HG03520 (cell line): ENCODE measurements at regions not wholly inside any gene's neighbourhood (a gene's known extent, or its start where the extent isn't known, plus 50 kb on each side); places are given as distances from the start of the nearest gene placed in this dataset.
"Not testable (repeated sequence)": the region's sequence is repeated elsewhere in the genome, so short reads cannot be mapped to it uniquely, and the experiment has no call there.

Source experiments
- ATAC-seq: cut with Tn5 transposase; IDR thresholded peaks from one replicate; pipeline ENCODE4 v1.9.1; 2021; ENCODE audit warnings: mild to moderate bottlenecking, moderate library complexity; ENCODE audit not compliant: unreplicated experiment

DNA sequence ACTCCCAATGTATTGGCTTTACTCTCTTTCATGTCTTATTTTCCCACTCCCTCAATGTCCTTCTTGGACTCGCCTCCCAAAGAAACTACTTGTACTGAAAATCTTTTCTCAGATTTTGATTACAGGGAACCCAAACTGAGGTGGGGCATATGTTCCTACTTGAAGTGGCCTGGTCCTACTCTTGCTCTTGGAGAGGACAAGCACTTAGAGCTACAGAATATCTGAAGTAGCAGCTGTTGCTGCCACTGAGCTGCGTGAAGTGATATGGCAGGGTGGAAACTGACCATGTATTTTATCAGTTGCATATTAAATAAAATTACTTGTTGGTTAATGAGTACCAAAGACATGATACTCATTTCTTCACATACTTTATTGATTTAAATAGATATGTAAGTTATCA is 129.5 kb downstream of the TSEN15 start:
- no peak for ATAC-seq

DNA sequence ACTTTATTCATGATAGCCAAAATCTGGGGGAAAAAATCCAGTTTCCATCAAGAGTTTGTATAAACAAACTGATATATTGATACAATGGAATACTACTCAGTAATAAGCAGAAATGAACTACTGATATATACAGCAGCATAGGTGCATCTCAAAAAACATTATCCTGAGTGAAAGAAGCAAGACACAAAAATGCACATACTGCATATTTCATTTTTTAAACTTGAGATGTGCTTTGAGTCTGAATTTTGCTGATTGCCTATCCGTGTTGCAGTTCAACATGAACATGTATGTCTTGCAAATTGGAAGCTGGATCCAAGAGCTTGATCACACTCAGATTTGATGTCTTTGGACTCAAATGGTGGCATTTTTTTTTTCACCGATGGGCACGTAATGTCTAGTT is 132.4 kb downstream of the TSEN15 start:
- ATAC-seq, result no peak

DNA sequence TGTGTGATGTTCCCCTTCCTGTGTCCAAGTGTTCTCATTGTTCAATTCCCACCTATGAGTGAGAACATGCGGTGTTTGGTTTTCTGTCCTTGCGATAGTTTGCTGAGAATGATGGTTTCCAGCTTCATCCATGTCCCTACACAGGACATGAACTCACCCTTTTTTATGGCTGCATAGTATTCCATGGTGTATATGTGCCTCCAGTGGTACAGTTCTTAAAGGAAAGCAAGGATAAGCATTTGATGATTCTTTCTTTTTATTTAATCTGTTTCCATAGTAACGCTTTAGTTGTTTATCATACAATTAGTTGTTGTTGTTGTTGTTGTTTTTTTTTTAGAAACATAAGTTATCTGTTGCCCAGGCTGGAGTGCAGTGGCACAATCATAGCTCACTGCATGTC is 133.1 kb downstream of the TSEN15 start:
- ATAC-seq, result not testable (repeated sequence)

DNA sequence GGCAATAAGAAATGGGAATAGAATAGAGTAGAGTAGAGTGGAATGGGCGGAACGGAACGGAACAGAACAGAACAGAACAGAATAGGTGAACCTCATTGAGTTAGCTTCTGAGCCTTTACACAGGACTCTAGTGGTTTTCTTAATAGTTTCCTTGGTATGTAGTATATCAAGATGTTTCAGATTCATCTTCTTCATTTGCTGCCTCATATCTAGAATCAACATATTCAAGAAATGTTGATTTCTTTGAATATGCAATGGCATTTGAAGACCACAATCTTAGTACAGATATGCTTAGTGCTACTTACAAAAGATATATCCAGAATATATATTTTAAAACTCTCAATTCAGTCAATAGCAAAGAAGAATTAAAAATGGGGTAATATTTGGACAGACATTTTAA is 133.8 kb downstream of the TSEN15 start:
- ATAC-seq, result no peak

DNA sequence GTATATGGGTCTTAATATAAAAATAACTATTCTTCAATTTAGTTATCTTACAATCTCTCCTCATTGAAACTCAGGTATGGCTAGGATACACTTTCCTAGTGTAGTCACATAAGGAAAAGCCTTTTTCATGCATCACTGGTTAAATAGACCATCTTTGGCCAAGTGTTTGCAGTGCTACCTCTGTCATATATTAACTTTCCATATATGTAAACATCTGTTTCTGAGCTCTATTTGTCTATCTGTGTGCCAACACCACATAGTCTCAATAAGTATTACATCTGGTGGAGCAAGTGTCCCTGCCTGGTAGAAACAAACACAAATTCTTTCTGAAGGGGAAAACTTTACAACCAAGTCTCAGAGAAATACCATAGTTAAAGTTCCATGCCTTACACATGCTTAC is 134.6 kb downstream of the TSEN15 start:
- ATAC-seq, result no peak

DNA sequence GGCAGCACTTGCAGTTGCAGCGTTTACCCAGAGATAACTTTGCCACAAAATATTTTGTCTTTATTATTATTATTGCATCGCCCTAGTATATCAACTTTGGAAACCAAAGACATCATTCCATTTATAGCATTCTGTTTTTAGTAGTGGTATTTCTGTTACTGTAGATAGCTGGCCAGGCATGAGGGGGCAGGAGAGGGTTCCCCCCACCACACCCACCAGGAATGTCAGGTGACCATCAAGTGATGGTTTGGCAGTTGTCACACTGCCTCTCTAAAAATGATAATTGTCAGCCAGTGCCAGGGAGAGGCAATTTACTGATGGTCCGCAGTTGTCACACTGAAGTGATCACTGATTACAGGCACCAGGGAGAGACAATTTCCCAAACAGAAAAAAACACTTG is 135.6 kb downstream of the TSEN15 start:
- no peak for ATAC-seq

DNA sequence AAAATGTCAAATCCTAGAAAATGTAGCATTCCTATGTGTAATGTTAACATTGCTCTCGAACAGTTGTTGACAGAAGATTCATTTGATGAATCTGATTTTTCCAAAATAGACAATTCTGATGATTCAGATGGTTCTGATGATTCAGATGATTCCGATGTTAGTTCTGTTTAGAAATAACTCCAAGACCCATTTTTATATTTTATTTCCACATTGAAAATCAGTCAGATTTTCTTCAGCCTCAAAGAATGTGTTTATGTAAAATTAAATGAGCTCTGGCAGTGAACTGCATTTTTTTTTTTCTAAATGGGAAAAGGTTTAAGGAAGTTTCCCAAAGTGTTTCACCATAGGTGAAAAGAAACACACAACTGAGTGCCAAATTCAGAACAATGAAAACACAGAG is 136.5 kb downstream of the TSEN15 start:
- ATAC-seq, result no peak

DNA sequence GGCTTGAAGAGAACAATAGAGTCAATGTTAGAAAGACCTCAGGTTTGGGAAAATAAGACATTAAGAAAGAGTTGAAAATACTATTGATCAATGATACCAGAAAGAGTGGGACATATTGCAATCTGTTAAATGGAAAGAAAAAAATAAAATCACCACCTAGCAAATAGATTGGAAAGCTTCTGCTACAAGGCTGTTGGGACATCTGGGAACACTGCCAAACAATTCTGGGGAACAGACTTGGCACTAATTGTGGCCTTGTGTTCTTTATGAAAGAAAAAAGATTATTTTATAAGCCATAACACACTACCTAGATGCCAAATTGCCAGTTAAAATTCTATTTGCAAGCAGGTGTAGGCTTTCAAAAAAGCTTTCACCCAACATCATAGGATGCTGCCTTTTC is 137.8 kb downstream of the TSEN15 start:
- ATAC-seq, result no peak

DNA sequence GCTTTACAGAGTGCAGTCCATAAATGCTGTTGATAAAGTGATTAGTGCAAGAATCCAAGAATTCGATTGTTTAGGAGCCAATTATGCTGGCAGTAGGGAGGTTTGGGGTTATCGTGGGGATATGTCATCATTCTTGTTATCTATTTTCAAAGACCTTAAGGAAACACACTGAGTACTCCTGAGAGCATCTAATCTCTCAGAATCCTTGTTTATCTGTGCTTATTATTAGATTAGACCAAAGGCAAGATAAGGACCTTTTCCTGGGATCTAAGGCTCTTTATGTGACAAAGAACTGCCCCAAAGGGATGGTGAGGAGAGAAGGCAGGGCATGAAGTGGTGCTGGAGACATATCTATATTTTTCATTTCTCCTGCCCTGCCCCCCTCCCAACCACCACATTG is 139.1 kb downstream of the TSEN15 start:
- ATAC-seq, result no peak

DNA sequence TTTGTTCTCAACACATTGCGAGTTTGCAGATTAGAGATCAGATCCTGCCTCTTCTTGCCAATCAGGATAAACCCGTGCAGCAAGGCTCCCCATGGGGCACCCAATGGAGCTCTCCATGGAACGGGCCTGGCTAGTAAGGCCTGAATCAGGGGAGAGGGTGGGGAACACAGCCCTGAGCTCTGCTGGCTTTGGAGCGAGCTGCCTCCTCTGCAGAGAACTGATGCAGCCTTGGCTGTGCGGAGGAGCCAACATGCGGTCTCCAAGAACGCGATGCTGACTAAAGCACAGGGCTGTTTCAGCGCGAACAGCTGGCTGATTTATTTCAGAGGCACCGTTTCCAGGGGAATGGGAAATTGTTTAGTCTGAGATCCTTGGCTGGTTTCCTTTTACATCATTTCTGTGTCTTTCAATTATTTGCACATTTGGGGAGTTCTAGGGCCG is 139.7 kb downstream of the TSEN15 start:
- no peak for ATAC-seq

DNA sequence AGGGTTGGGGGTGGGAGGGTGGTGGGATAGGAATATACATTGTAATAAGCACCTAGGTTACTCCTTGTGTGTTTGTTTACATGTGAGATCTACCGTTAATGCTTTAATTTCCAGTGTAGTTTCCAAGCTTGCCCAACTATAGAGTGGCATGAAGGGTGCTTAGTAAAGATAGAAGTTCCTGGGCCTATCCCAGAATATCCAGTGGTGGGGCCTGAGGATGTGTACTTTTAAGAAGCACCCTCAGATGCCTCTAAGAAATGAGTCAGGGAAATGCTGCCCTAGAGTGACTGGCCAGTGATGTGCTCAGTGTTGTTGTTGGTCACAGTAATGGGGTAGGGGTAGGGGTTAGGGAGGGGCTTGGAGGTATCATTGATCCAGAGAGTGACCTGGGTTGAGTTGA is 141.3 kb downstream of the TSEN15 start:
- ATAC-seq, result no peak

DNA sequence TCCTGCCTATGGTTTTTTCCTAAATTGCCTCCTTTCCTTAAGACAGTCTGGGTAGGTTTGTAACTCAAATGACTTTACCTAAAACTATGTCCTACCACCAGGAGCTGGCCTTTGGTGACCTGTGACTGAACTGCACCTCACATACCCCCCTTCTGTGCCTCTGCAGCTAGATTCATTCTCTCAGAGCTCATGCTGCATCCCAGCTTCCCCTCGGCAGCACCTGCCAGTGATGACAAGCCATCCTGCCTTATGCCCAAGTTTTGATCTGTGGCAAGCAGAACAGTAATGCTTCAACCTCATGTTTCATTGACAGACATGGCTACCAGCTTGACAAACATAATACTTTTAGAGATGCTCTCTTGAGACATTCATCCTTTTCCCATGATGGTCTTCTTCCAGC is 141.9 kb downstream of the TSEN15 start:
- ATAC-seq, result no peak

DNA sequence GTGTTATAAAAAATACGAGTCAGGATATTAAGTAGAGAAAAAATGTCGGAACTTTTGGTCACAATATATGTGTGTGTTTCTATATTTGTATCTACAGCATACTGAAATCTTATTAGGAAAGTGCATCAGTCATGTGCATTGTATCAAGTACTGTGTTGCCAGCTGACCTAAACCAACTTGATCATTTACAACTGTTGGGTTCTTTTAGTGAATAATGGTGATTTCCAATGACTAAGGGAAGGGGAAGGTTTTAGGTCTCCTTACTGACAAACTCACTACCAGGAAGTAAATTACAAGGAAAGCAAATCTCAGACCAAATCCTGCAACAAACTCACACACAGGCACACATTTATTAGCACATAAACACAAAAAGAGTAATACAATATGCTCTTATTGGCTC is 142.7 kb downstream of the TSEN15 start:
- ATAC-seq, result no peak

DNA sequence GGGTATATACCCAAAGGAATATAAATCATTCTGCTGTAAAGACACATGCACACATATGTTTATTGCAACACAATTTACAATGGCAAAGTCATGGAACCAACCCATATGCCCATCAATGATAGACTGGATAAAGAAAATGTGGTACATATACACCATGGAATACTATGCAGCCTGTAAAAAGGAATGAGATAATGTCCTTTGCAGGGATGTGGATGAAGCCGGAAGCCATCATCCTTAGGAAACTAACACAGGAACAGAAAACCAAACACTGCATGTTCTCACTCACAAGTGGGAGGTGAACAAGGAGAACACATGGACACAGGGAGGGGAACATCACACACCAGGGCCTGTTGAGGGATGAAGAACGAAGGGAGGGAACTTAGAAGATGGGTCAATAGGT is 144.2 kb downstream of the TSEN15 start:
- ATAC-seq, result not testable (repeated sequence)

DNA sequence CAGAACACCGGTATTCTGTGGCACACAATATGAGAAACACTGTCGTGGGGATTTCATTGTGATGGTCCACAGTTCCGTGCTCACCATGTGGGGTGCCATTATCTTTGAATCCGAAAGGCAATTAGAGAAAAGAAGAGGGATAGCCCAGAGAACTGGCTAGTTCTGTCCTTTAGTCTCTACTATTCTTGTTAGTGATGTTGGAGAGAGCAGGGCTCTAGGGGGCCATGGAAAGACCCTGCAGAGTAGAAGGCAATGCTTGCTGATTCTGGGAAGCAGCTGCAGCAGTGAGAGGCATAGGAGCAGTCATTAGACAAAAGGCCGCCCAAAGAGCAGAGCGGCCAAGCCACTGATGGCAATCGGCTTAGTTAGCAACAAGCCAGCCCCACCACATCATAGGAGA is 146.3 kb downstream of the TSEN15 start:
- ATAC-seq, result no peak

DNA sequence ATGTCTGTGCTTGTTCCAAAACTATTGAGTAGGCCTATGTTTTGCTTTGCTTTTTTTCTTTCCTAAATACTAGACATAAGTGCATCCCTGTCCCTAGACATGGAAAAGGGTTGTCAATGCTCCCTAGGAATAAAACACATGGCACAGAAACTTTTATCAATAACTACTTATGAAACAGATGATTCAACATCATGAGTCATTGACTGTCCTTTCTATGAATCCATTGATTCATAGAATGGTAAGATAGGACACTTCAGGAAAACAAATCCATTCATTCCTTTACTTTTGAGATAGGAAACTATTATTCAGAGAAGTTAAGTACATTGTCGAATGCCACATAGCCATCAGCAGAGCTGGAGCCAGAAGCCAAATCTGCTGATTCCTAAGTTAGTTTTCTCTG is 147.5 kb downstream of the TSEN15 start:
- no peak for ATAC-seq

DNA sequence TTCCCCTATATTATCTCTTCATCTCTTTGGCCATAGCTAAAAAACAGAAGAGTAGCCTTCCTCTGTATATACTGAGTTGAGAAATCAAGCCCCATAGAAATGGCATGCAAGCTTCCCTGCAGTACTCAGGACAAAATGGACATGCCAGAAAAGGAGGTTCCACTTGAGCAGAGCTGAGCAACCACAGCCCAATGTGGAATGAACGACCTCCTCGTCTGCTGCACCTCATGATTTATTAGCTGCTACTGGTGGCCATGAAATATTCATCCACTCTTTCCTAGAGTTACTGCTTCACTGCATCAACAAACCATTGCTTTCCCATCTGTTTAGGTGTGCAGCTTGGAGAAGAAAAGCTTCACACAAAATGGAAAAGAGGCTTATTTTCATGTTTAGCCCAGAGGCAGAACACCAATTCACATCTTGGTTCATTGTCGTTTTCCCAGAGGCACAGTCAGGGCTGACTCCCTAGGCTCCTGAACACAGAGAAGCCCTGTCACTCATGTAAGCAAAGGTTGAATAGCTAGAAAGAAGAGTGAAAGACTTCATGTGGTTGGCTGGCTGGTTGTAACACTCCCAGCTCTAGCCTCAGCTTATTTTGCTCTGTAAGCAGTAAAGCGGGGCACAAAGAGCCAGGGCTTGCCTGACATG is 148.0 kb downstream of the TSEN15 start:
- no peak for ATAC-seq

DNA sequence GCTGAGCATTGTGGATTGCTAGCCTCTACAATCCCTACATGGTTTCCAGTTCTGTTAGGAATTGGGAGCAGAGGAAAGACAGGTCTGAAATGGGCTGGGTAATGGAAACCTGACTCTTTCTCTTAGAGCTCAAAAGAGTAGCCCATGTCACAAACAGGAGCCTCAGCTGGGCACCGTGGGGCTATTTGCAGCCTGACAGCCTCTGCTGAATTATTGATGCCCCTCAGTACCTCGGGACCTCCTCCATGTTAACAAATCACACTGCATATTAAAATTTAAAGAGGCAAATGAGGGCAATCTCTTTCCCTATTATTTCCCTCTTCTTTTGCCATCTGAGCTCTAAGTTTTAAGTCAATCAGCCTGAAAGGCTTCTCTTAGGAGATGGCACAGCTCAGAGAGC is 157.1 kb downstream of the TSEN15 start:
- ATAC-seq, result no peak

DNA sequence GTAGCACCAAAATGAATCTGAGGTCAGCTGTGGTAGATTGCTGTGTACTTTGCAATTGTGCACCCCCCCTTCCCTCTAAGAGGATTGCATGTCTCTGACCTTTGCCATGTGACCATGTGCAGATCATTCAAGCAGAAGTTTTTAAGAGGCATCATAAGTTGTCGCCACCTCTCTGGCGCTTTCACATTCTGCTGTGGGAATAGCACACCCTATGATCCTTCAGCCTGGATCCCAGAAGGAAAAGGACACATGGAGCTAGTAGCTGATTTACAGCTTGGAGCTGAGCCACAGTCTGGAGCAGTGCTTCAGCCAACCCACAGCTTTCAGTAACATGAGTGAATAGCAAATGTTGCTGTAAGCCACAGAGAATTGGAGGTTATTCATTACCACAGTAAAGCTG is 158.5 kb downstream of the TSEN15 start:
- ATAC-seq, result no peak

DNA sequence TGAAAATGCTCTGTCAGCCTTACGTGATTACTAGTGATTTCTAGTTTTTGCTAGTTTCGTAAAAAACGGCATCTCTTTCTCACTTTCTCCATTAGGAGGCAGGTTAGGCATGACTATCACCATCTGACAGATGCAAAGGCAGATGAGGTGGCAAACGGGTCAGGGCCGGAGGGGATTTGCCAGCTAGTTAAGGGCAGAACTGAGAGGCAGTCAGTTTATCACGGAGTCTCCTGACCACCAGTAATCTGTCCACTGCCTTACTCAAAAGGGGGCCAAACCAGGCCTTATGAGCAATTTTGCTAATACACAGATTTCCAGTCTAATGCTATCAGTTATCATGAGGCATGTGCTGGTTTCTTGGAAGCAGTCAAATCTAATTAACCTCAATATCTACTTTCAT is 159.3 kb downstream of the TSEN15 start:
- peak; percentile 49 for ATAC-seq

DNA sequence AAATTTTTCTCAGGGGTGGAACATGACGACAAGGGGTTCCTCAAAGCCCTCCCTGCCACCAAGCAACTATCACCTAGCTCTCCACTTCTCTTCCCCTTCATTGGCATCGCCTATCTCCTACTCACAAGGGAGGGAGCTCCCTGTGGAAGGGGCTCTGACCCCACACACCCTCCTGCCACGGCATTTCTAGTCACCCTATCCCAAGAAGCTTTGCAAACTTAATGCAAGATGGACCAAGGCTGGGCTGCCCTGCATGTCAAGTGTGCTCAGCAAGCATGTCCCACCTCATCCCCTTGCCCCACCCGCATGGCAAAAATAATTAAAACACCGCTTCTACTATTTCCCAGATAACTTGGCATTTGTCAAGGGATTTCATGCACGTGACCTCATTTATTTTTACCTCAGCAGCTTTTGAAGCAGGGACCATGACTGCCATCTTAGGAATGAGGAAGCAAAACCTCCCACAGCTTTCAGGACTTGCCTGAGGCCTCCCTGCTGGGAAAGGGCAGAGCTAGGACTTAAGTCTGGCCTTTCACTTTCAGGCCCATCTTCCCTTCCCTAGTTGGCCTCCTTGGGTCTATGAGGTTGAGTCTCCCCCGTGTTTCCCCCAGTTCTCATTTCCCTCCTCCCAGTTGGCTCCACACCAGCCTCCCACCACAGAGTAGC is 161.3 kb downstream of the TSEN15 start:
- ATAC-seq, result no peak

DNA sequence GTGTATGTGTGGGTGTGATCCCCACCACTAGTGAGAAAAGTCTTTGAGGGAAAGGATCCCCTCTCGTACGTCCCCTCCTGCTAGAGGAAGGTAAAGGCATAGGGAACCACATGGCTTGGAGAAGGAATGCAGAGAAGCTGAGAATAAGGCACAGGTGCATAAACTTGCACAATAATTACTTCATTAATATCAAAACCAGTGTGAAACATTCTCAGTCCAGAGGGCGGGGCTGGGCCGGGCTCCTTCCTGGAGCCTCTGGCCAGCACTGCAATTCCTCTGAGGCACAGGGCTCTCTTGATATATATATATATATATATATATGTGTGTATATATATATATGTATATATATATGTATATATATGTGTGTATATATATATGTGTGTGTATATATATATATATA is 162.6 kb downstream of the TSEN15 start:
- ATAC-seq, result no peak
